ENCODE measurements at regions not wholly inside any gene's neighbourhood (a gene's known extent, or its start where the extent isn't known, plus 50 kb on each side); places are given as distances from the start of the nearest gene placed in this dataset.

GRCh38 chr9:88722753-88723152, 187.8 kb downstream of the NXNL2 start:
- no peak for ATAC-seq (ENCODE audit: low read depth)
- 95% methylated on average over 2 of the region's 2 CpGs for WGBS (ENCODE audit: insufficient coverage)

DNA sequence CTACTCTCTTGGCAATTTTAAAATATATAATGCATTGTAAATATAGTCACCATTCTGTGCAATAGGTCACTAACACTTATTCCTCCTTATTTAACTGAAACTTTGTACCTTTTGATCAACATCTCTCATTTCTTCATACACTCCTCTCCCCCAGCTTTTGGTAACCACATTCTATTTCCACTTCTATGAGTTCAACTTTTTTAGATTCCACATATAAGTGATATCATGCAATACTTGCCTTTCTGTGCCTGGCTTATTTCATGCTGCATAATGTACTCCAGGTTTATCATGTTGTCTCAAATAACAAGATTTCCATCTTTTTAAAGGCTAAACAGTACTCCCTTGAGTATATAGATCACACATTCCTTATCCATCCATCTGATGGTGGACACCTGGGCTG, 188.8 kb downstream of the NXNL2 start:
- no peak overlapping the region for H3K4me2 ChIP-seq (replicated peaks; ENCODE audit: low read depth, low read length, poor library complexity, severe bottlenecking)
- ATAC-seq (ENCODE audit: low read depth) (no peak), DNase-seq (no peak)
- ChIA-PET CTCF (no interaction called here), POLR2A (no interaction called here)
- H3K27me3 ChIP-seq (replicated peaks in 1 of 4; ENCODE audit: control extremely low read depth in 1 of 4, control insufficient read depth in 3 of 4, insufficient read depth in 4 of 4, low read length in 3 of 4): peaks cover 0 to 4% (median 0%) of the 10 kb centered on the region in 4 experiments
- Mint-ChIP-seq H3K9me3 (ENCODE audit: insufficient read depth) (no peaks in the 10 kb centered on the region), H3K4me3 (no peak overlapping the region), H3K4me1 (no peaks in the 10 kb centered on the region), H3K27me3 (peaks cover 6% of the 10 kb centered on the region), H3K27ac (no peak overlapping the region)
- no peaks in the 10 kb centered on the region for H4K20me1 ChIP-seq (ENCODE audit: control insufficient read depth, insufficient read depth, low read length, poor library complexity, severe bottlenecking)
- intact Hi-C loops (cut with micrococcal nuclease): loop anchor here (2.0 kb wide), 1 partner anchor 277 kb away; no protein-coding TSS in a partner anchor
- TF ChIP-seq, protein P1, sequence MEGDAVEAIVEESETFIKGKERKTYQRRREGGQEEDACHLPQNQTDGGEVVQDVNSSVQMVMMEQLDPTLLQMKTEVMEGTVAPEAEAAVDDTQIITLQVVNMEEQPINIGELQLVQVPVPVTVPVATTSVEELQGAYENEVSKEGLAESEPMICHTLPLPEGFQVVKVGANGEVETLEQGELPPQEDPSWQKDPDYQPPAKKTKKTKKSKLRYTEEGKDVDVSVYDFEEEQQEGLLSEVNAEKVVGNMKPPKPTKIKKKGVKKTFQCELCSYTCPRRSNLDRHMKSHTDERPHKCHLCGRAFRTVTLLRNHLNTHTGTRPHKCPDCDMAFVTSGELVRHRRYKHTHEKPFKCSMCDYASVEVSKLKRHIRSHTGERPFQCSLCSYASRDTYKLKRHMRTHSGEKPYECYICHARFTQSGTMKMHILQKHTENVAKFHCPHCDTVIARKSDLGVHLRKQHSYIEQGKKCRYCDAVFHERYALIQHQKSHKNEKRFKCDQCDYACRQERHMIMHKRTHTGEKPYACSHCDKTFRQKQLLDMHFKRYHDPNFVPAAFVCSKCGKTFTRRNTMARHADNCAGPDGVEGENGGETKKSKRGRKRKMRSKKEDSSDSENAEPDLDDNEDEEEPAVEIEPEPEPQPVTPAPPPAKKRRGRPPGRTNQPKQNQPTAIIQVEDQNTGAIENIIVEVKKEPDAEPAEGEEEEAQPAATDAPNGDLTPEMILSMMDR (IDR thresholded peaks at IDR 0.05): no peak
- no peak for TF ChIP-seq EZH2 (IDR thresholded peaks at IDR 0.05; ENCODE audit: borderline replicate concordance, insufficient read depth, low read depth, low read length, poor library complexity, severe bottlenecking)
- H3K4me3 ChIP-seq (ENCODE audit: control extremely low read depth in 1 of 5, extremely low read depth in 1 of 5, insufficient read depth in 1 of 5, low read depth in 2 of 5, low read length in 4 of 5): no peak overlapping the region
- no peaks in the 10 kb centered on the region for H3K79me2 ChIP-seq (ENCODE audit: control insufficient read depth, insufficient read depth, low read length)
- no peaks in the 10 kb centered on the region for H3K4me1 ChIP-seq (ENCODE audit: control insufficient read depth in 2 of 2, insufficient read depth in 2 of 2, low read length in 2 of 2)
- no peak overlapping the region for H3K27ac ChIP-seq (ENCODE audit: low read length in 2 of 2)
- no peaks in the 10 kb centered on the region for H3K36me3 ChIP-seq (replicated peaks in 1 of 2; ENCODE audit: control extremely low read depth in 1 of 2, control insufficient read depth in 1 of 2, extremely low read depth in 1 of 2, insufficient read depth in 2 of 2, low read length in 1 of 2)
- H2AFZ ChIP-seq (ENCODE audit: insufficient read depth, low read depth, low read length, poor library complexity, severe bottlenecking): no peak overlapping the region
- no peaks in the 10 kb centered on the region for H3K9me3 ChIP-seq (ENCODE audit: control extremely low read depth in 1 of 3, control insufficient read depth in 2 of 3, insufficient read depth in 1 of 3, low read length in 2 of 3)
- H3K9ac ChIP-seq (ENCODE audit: low read length): no peak overlapping the region

More at GRCh38 chr9:88722753-88723152, 187.8 kb downstream of the NXNL2 start:
- H3K9ac ChIP-seq (ENCODE audit: low read length): no peak overlapping the region
- Mint-ChIP-seq H3K4me3 (no peak overlapping the region), H3K27ac (no peak overlapping the region), H3K9me3 (ENCODE audit: insufficient read depth) (no peaks in the 10 kb centered on the region), H3K27me3 (peaks cover 4% of the 10 kb centered on the region), H3K4me1 (no peaks in the 10 kb centered on the region)
- POLR2A ChIA-PET: no interaction called here
- H3K79me2 ChIP-seq (ENCODE audit: control insufficient read depth, insufficient read depth, low read length): no peaks in the 10 kb centered on the region
- peaks cover 0 to 4% (median 0%) of the 10 kb centered on the region in 4 experiments for H3K27me3 ChIP-seq (replicated peaks in 1 of 4; ENCODE audit: control extremely low read depth in 1 of 4, control insufficient read depth in 3 of 4, insufficient read depth in 4 of 4, low read length in 3 of 4)
- H2AFZ ChIP-seq (ENCODE audit: insufficient read depth, low read depth, low read length, poor library complexity, severe bottlenecking): no peak overlapping the region
- no peak overlapping the region for H3K4me2 ChIP-seq (replicated peaks; ENCODE audit: low read depth, low read length, poor library complexity, severe bottlenecking)
- no peaks in the 10 kb centered on the region for H3K36me3 ChIP-seq (replicated peaks in 1 of 2; ENCODE audit: control extremely low read depth in 1 of 2, control insufficient read depth in 1 of 2, extremely low read depth in 1 of 2, insufficient read depth in 2 of 2, low read length in 1 of 2)
- H3K4me1 ChIP-seq (ENCODE audit: control insufficient read depth in 2 of 2, insufficient read depth in 2 of 2, low read length in 2 of 2): no peaks in the 10 kb centered on the region
- no peaks in the 10 kb centered on the region for H3K9me3 ChIP-seq (ENCODE audit: control extremely low read depth in 1 of 3, control insufficient read depth in 2 of 3, insufficient read depth in 1 of 3, low read length in 2 of 3)
- H4K20me1 ChIP-seq (ENCODE audit: control insufficient read depth, insufficient read depth, low read length, poor library complexity, severe bottlenecking): no peaks in the 10 kb centered on the region
- H3K4me3 ChIP-seq (ENCODE audit: control extremely low read depth in 1 of 5, extremely low read depth in 1 of 5, insufficient read depth in 1 of 5, low read depth in 2 of 5, low read length in 4 of 5): no peak overlapping the region
- peak; percentile 15 for DNase-seq
- H3K27ac ChIP-seq (ENCODE audit: low read length in 2 of 2): no peak overlapping the region
- TF ChIP-seq, protein P1 (IDR thresholded peaks at IDR 0.05): peak; percentile 31
- no peak for TF ChIP-seq EZH2 (IDR thresholded peaks at IDR 0.05; ENCODE audit: borderline replicate concordance, insufficient read depth, low read depth, low read length, poor library complexity, severe bottlenecking)
- CTCF ChIA-PET: no interaction called here
- intact Hi-C loops (cut with micrococcal nuclease): loop anchor here (2.0 kb wide), 1 partner anchor 278 kb away; no protein-coding TSS in a partner anchor

All from B cell (primary cell).